SK-N-SH (cell line): ENCODE measurements at regions not wholly inside any gene's neighbourhood (a gene's known extent, or its start where the extent isn't known, plus 50 kb on each side); places are given as distances from the start of the nearest gene placed in this dataset.

Experiments used
- CTCF ChIA-PET: fragments of 300-600, 350-600 bp; formaldehyde crosslinking; extraction: SDS; loops from one replicate; lab custom pipeline; 2021; lab: Yijun Ruan, JAX
- POLR2A ChIA-PET: fragments of 350-600 bp; sonication (Branson Sonifier 250); formaldehyde crosslinking; extraction: SDS; loops from one replicate; lab custom pipeline; 2020; ENCODE audit warnings: antibody characterized with exemption, inconsistent platforms; lab: Yijun Ruan, JAX
- DNase-seq: peaks from one replicate; pipeline ENCODE4 v3.0.0; 2012
- H2AFZ ChIP-seq: fragments of 200-600 bp; sonication (generic); 2 replicates; pipeline ENCODE4 v1.8.1; 2016; ENCODE audit warnings: antibody characterized with exemption, mild to moderate bottlenecking, low read depth
- H3F3A ChIP-seq: fragments of 200-600 bp; sonication (generic); replicated peaks from 2 replicates; pipeline ENCODE3; 2016; ENCODE audit warnings: antibody characterized with exemption, mild to moderate bottlenecking; ENCODE audit not compliant: insufficient read depth
- H3K27ac ChIP-seq, 2 experiments: fragments of 200-500 bp in 1 of 2; fragments of 200-600 bp in 1 of 2; sonication (Bioruptor generic) in 1 of 2; sonication (generic), shearing (Covaris generic) in 1 of 2; 2 replicates each; pipeline versions ENCODE4 v1.5.1 to v1.6.1; 2014 to 2016; ENCODE audit warnings: low read depth in 2 of 2, inconsistent platforms in 1 of 2, low read length in 1 of 2, mild to moderate bottlenecking in 1 of 2, mixed read lengths in 1 of 2
- H3K27me3 ChIP-seq: fragments of 200-600 bp; sonication (generic), shearing (Covaris generic); 2 replicates; pipeline ENCODE4 v1.6.1; 2016; ENCODE audit warnings: mixed run types; ENCODE audit not compliant: insufficient read depth
- H3K36me3 ChIP-seq, 2 experiments: fragments of 200-500 bp in 1 of 2; fragments of 200-600 bp in 1 of 2; sonication (Bioruptor generic) in 1 of 2; sonication (generic) in 1 of 2; replicated peaks in 1 of 2; 2 replicates each; pipeline versions ENCODE3 to v1.5.1; 2014 to 2016; ENCODE audit warnings: low read length in 1 of 2, mild to moderate bottlenecking in 1 of 2; ENCODE audit not compliant: insufficient read depth in 2 of 2, control insufficient read depth in 1 of 2
- H3K4me1 ChIP-seq, 2 experiments: fragments of 200-500 bp in 1 of 2; fragments of 200-600 bp in 1 of 2; sonication (Bioruptor generic) in 1 of 2; sonication (generic), shearing (Covaris generic) in 1 of 2; 2 replicates each; pipeline versions ENCODE4 v1.5.1 to v1.6.1; 2014 to 2016; ENCODE audit warnings: low read depth in 1 of 2, low read length in 1 of 2, mixed run types in 1 of 2; ENCODE audit not compliant: insufficient read depth in 2 of 2, control insufficient read depth in 1 of 2
- H3K4me2 ChIP-seq: fragments of 200-600 bp; sonication (generic), shearing (Covaris generic); 2 replicates; pipeline ENCODE4 v1.6.1; 2017; ENCODE audit warnings: mixed run types
- H3K4me3 ChIP-seq, 2 experiments: fragments of 200-500 bp in 1 of 2; fragments of 200-600 bp in 1 of 2; sonication (Bioruptor generic) in 1 of 2; sonication (generic), shearing (Covaris generic) in 1 of 2; 2 replicates each; pipeline versions ENCODE4 v1.5.1 to v1.8.1; 2014 to 2016; ENCODE audit warnings: low read depth in 2 of 2, inconsistent platforms in 1 of 2, low read length in 1 of 2, mild to moderate bottlenecking in 1 of 2, mixed read lengths in 1 of 2, moderate library complexity in 1 of 2
- H3K79me2 ChIP-seq: fragments of 200-600 bp; sonication (generic); 2 replicates; pipeline ENCODE4 v1.8.1; 2017; ENCODE audit warnings: mild to moderate bottlenecking; ENCODE audit not compliant: insufficient read depth
- H3K9ac ChIP-seq: fragments of 200-600 bp; sonication (generic); 2 replicates; pipeline ENCODE4 v1.6.1; 2017; ENCODE audit warnings: mixed run types
- H3K9me2 ChIP-seq: fragments of 200-600 bp; sonication (generic); 2 replicates; pipeline ENCODE4 v1.6.1; 2017; ENCODE audit warnings: mixed run types
- H3K9me3 ChIP-seq: fragments of 200-600 bp; sonication (generic); 2 replicates; pipeline ENCODE4 v1.6.1; 2017; ENCODE audit warnings: mixed run types, mild to moderate bottlenecking, moderate library complexity
- H4K20me1 ChIP-seq: fragments of 200-600 bp; sonication (generic); 2 replicates; pipeline ENCODE4 v1.6.1; 2017; ENCODE audit warnings: mild to moderate bottlenecking, mixed run types; ENCODE audit not compliant: insufficient read depth
- CHD2 ChIP-seq: fragments of 150-350 bp; IDR thresholded peaks from 2 replicates; pipeline ENCODE4 v1.6.1; 2018; ENCODE audit warnings: low read length; ENCODE audit not compliant: partially characterized antibody
- ELF1 ChIP-seq: IDR thresholded peaks from 2 replicates; pipeline ENCODE4 v1.4.0; 2012
- EP300 ChIP-seq, 2 experiments: IDR thresholded peaks; 2 replicates each; pipeline versions ENCODE4 v1.4.0 to v1.6.1; 2012; ENCODE audit warnings: borderline replicate concordance in 1 of 2, low read depth in 1 of 2, low read length in 1 of 2
- EZH2phosphoT487 ChIP-seq: fragments of 200-600 bp; sonication (generic); IDR thresholded peaks from 2 replicates; pipeline ENCODE4 v1.6.1; 2017; ENCODE audit warnings: low read depth, mixed run types, mild to moderate bottlenecking, antibody characterized with exemption, moderate library complexity, borderline replicate concordance
- FOSL2 ChIP-seq: IDR thresholded peaks from 2 replicates; pipeline ENCODE4 v1.4.0; 2012; ENCODE audit warnings: low read depth, mild to moderate bottlenecking, moderate library complexity, borderline replicate concordance
- FOXJ3 ChIP-seq: sonication (generic); formaldehyde crosslinking; IDR thresholded peaks from 2 replicates; pipeline ENCODE4 v1.5.1; 2020; ENCODE audit warnings: mild to moderate bottlenecking, missing genetic modification reagents
- FOXM1 ChIP-seq: IDR thresholded peaks from 2 replicates; pipeline ENCODE4 v1.4.0; 2012; ENCODE audit warnings: low read depth, mild to moderate bottlenecking
- GABPA ChIP-seq: IDR thresholded peaks from 2 replicates; pipeline ENCODE4 v1.4.0; 2012; ENCODE audit warnings: low read depth, mild to moderate bottlenecking
- GATA2 ChIP-seq: sonication (generic); formaldehyde crosslinking; IDR thresholded peaks from 2 replicates; pipeline ENCODE4 v1.5.0; 2020; ENCODE audit warnings: mild to moderate bottlenecking, missing genetic modification reagents
- JUND ChIP-seq: IDR thresholded peaks from 2 replicates; pipeline ENCODE4 v1.4.0; 2012
- MAX ChIP-seq: IDR thresholded peaks from 2 replicates; pipeline ENCODE4 v1.4.0; 2012; ENCODE audit warnings: low read depth
- MEF2A ChIP-seq: IDR thresholded peaks from 2 replicates; pipeline ENCODE4 v1.4.0; 2012; ENCODE audit warnings: low read depth, borderline replicate concordance
- NFIC ChIP-seq: IDR thresholded peaks from 2 replicates; pipeline ENCODE4 v1.4.0; 2012; ENCODE audit warnings: borderline replicate concordance
- NRF1 ChIP-seq: IDR thresholded peaks from 2 replicates; pipeline ENCODE4 v1.6.1; 2012; ENCODE audit warnings: low read depth, mild to moderate bottlenecking, low read length
- POLR2AphosphoS5 ChIP-seq: IDR thresholded peaks from 2 replicates; pipeline ENCODE4 v1.6.1; 2012; ENCODE audit warnings: low read depth, low read length
- RAD21 ChIP-seq: IDR thresholded peaks from 2 replicates; pipeline ENCODE4 v1.6.1; 2012; ENCODE audit warnings: mild to moderate bottlenecking, low read length
- RCOR1 ChIP-seq: fragments of 150-350 bp; IDR thresholded peaks from 2 replicates; pipeline ENCODE4 v1.6.1; 2017; ENCODE audit warnings: antibody characterized with exemption, low read length
- SIN3A ChIP-seq: IDR thresholded peaks from 2 replicates; pipeline ENCODE4 v1.6.1; 2012; ENCODE audit warnings: low read depth, mild to moderate bottlenecking, low read length, moderate library complexity, borderline replicate concordance
- SMC3 ChIP-seq: IDR thresholded peaks from 2 replicates; pipeline ENCODE4 v1.6.1; 2012; ENCODE audit warnings: low read depth, low read length, improper control_type of control experiment
- TAF1 ChIP-seq: IDR thresholded peaks from 2 replicates; pipeline ENCODE4 v1.6.1; 2012; ENCODE audit warnings: low read depth, mild to moderate bottlenecking, low read length, moderate library complexity, borderline replicate concordance
- TCF12 ChIP-seq: IDR thresholded peaks from 2 replicates; pipeline ENCODE4 v1.4.0; 2012
- USF1 ChIP-seq: IDR thresholded peaks from 2 replicates; pipeline ENCODE4 v1.4.0; 2012; ENCODE audit warnings: low read depth, borderline replicate concordance
- YY1 ChIP-seq: IDR thresholded peaks from 2 replicates; pipeline ENCODE4 v1.4.0; 2012; ENCODE audit warnings: low read depth, mild to moderate bottlenecking
- ZBTB33 ChIP-seq: IDR thresholded peaks from 2 replicates; pipeline ENCODE4 v1.4.0; 2012; ENCODE audit warnings: low read depth, borderline replicate concordance
- WGBS: methylation state at CpG from one replicate; pipeline ENCODE4 v1.1.6; 2017; ENCODE audit warnings: low lambda C conversion rate; 5-methylcytosine and 5-hydroxymethylcytosine counted together

GRCh38 chr2:234181121-234181520 is 130.6 kb downstream of the SPP2 start:
- Histone ChIP-seq H4K20me1 (no peaks in the 10 kb centered on the region), H3K27me3 (no peaks in the 10 kb centered on the region), H3K79me2 (no peaks in the 10 kb centered on the region), H3K9me2 (no peaks in the 10 kb centered on the region), H3K9me3 (no peaks in the 10 kb centered on the region), H3K9ac (no peak overlapping the region), H3K4me1 (no peaks in the 10 kb centered on the region; a peak in 1 of 4 replicates), H3F3A (peaks cover 4% of the 10 kb centered on the region), H3K27ac (no peak overlapping the region), H3K4me2 (no peak overlapping the region), H3K4me3 (no peak overlapping the region), H3K36me3 (no peaks in the 10 kb centered on the region), H2AFZ (no peak overlapping the region)
- 62% methylated on average over 1 of the region's 1 CpG for WGBS
- ChIA-PET POLR2A (no interaction called here), CTCF (interaction anchor here (1.3 kb wide), 1 partner anchor 45 kb away, joined by 3 read pairs; no protein-coding TSS in a partner anchor)
- no peak for DNase-seq
- TF ChIP-seq GATA2 (CRISPR knock-in tag) (no peak), RAD21 (no peak), MEF2A (no peak), YY1 (no peak), FOXJ3 (CRISPR knock-in tag) (no peak), TCF12 (no peak), SMC3 (no peak), FOSL2 (no peak), CHD2 (no peak), POLR2AphosphoS5 (no peak), ZBTB33 (no peak), NFIC (no peak), USF1 (no peak), EP300 (IDR thresholded peaks at IDR 0.05; ENCODE audit: borderline replicate concordance in 1 of 2, low read depth in 1 of 2, low read length in 1 of 2) (no peak), RCOR1 (no peak), MAX (no peak), NRF1 (no peak), SIN3A (no peak)

- H4K20me1 ChIP-seq, result no peaks in the 10 kb centered on the region
- H3K79me2 ChIP-seq, result no peaks in the 10 kb centered on the region
- DNase-seq, result no peak
- H3K9ac ChIP-seq, result no peak overlapping the region
- H3K36me3 ChIP-seq, result no peaks in the 10 kb centered on the region
- CTCF ChIA-PET, result no interaction called here
- no peaks in the 10 kb centered on the region; a peak in 2 of 4 replicates for H3K4me1 ChIP-seq
- H3K9me2 ChIP-seq, result no peaks in the 10 kb centered on the region
- POLR2A ChIA-PET, result no interaction called here
- WGBS, result 92% methylated on average over 6 of the region's 6 CpGs
- no peak overlapping the region for H3K4me2 ChIP-seq
- H3F3A ChIP-seq, result peaks cover 4% of the 10 kb centered on the region
- no peak overlapping the region for H3K27ac ChIP-seq
- no peaks in the 10 kb centered on the region for H3K9me3 ChIP-seq
- H3K27me3 ChIP-seq, result no peaks in the 10 kb centered on the region
- no peak overlapping the region for H2AFZ ChIP-seq
- H3K4me3 ChIP-seq, result no peak overlapping the region
- TF ChIP-seq EP300 (IDR thresholded peaks at IDR 0.05; ENCODE audit: borderline replicate concordance in 1 of 2, low read depth in 1 of 2, low read length in 1 of 2) (no peak), GABPA (no peak), JUND (no peak), FOXJ3 (CRISPR knock-in tag) (no peak), ELF1 (no peak), SIN3A (no peak), MEF2A (no peak), FOXM1 (no peak), EZH2phosphoT487 (no peak), RCOR1 (no peak), TAF1 (no peak)
Observed at GRCh38 chr2:234179031-234179363, 128.5 kb downstream of the SPP2 start.
